ENCODE measurements at regions not wholly inside any gene's neighbourhood (a gene's known extent, or its start where the extent isn't known, plus 50 kb on each side); places are given as distances from the start of the nearest gene placed in this dataset.
"Not testable (repeated sequence)": the region's sequence is repeated elsewhere in the genome, so short reads cannot be mapped to it uniquely, and the experiment has no call there.

- no peak for DNase-seq
Observed at GRCh38 chr13:83453723-83454122, 428.6 kb downstream of the SLITRK1 start.

GRCh38 chr13:83453300-83453699, 429.0 kb downstream of the SLITRK1 start:
- DNase-seq, result no peak

- DNase-seq, result no peak
Observed at GRCh38 chr13:83452292-83452950, 429.9 kb downstream of the SLITRK1 start.

- no peak for DNase-seq
Observed at GRCh38 chr13:83450591-83450990, 431.7 kb downstream of the SLITRK1 start.

- DNase-seq, result no peak
Observed at GRCh38 chr13:83449668-83450395, 432.4 kb downstream of the SLITRK1 start.

GRCh38 chr13:83440465-83440864, 441.8 kb downstream of the SLITRK1 start:
- DNase-seq, result no peak

GRCh38 chr13:83439464-83439863, 442.8 kb downstream of the SLITRK1 start:
- DNase-seq, result not testable (repeated sequence)

GRCh38 chr13:83423861-83424260, 458.4 kb downstream of the SLITRK1 start:
- no peak for DNase-seq

- peak; percentile 40 for DNase-seq
Observed at GRCh38 chr13:83423381-83423780, 458.9 kb downstream of the SLITRK1 start.

- DNase-seq, result no peak
Observed at GRCh38 chr13:83414393-83414792, 467.9 kb downstream of the SLITRK1 start.

GRCh38 chr13:83386609-83387008, 495.7 kb downstream of the SLITRK1 start:
- DNase-seq, result no peak

GRCh38 chr13:83378908-83379307, 503.4 kb downstream of the SLITRK1 start:
- DNase-seq, result no peak

- peak; percentile 52 for DNase-seq
Observed at GRCh38 chr13:83377491-83377890, 504.8 kb downstream of the SLITRK1 start.

GRCh38 chr13:83372786-83373185, 509.5 kb downstream of the SLITRK1 start:
- DNase-seq, result no peak

GRCh38 chr13:83365723-83366122, 516.6 kb downstream of the SLITRK1 start:
- no peak for DNase-seq

GRCh38 chr13:83355041-83355440, 527.2 kb downstream of the SLITRK1 start:
- no peak for DNase-seq

GRCh38 chr13:83352391-83352790, 529.9 kb downstream of the SLITRK1 start:
- DNase-seq, result no peak

- no peak for DNase-seq
Observed at GRCh38 chr13:83350569-83350968, 531.7 kb downstream of the SLITRK1 start.

- DNase-seq, result no peak
Observed at GRCh38 chr13:83344518-83344917, 537.8 kb downstream of the SLITRK1 start.

GRCh38 chr13:83340170-83340569, 542.1 kb downstream of the SLITRK1 start:
- DNase-seq, result no peak

GRCh38 chr13:83333614-83334388, 548.5 kb downstream of the SLITRK1 start:
- no peak for DNase-seq

- DNase-seq, result no peak
Observed at GRCh38 chr13:83332751-83333150, 549.5 kb downstream of the SLITRK1 start.

GRCh38 chr13:83327091-83327490, 555.2 kb downstream of the SLITRK1 start:
- no peak for DNase-seq
